DND-41 (cell line): ENCODE measurements at regions not wholly inside any gene's neighbourhood (a gene's known extent, or its start where the extent isn't known, plus 50 kb on each side); places are given as distances from the start of the nearest gene placed in this dataset.

Experiments
- ATAC-seq: fragments of 200-7000 bp; cut with Tn5 transposase; 3 replicates; pipeline ENCODE4 v1.9.1; 2021; ENCODE audit warnings: low read depth; ENCODE audit not compliant: insufficient read depth
- DNase-seq: peaks from one replicate; pipeline ENCODE4 v3.0.0-alpha.2; 2020
- H2AFZ ChIP-seq: 2 replicates; pipeline ENCODE4 v1.6.0; 2012; ENCODE audit warnings: low read depth, low read length
- H3K27ac ChIP-seq: 2 replicates; pipeline ENCODE4 v1.5.1; 2012; ENCODE audit warnings: low read length, inconsistent platforms
- H3K27me3 ChIP-seq: fragments of 200-600 bp; sonication (generic); 2 replicates; pipeline ENCODE4 v1.6.0; 2012; ENCODE audit warnings: low read length, mild to moderate bottlenecking, inconsistent platforms; ENCODE audit not compliant: insufficient read depth, poor library complexity
- H3K36me3 ChIP-seq: 2 replicates; pipeline ENCODE4 v1.5.1; 2012; ENCODE audit warnings: low read length, inconsistent platforms; ENCODE audit not compliant: insufficient read depth
- H3K4me1 ChIP-seq: 2 replicates; pipeline ENCODE4 v1.5.1; 2012; ENCODE audit warnings: mild to moderate bottlenecking, low read length; ENCODE audit not compliant: insufficient read depth
- H3K4me2 ChIP-seq: 2 replicates; pipeline ENCODE4 v1.6.0; 2012; ENCODE audit warnings: mild to moderate bottlenecking, moderate library complexity, low read length, inconsistent platforms; ENCODE audit not compliant: insufficient read depth
- H3K4me3 ChIP-seq, 2 experiments: fragments of 200-600 bp in 1 of 2; shearing (Covaris generic) in 1 of 2; 2 replicates each; pipeline ENCODE4 v1.5.1; 2012 to 2016; ENCODE audit warnings: inconsistent platforms in 2 of 2, low read length in 2 of 2, mild to moderate bottlenecking in 2 of 2, low read depth in 1 of 2, moderate library complexity in 1 of 2
- H3K79me2 ChIP-seq: 2 replicates; pipeline ENCODE4 v1.6.0; 2012; ENCODE audit warnings: low read length, inconsistent platforms; ENCODE audit not compliant: insufficient read depth
- H3K9ac ChIP-seq: 2 replicates; pipeline ENCODE4 v1.6.0; 2012; ENCODE audit warnings: low read depth, mild to moderate bottlenecking, inconsistent platforms, low read length, moderate library complexity
- H3K9me3 ChIP-seq: 2 replicates; pipeline ENCODE4 v1.5.1; 2012; ENCODE audit warnings: low read length, moderate library complexity, mild to moderate bottlenecking, inconsistent platforms; ENCODE audit not compliant: insufficient read depth, severe bottlenecking
- H4K20me1 ChIP-seq: 2 replicates; pipeline ENCODE4 v1.6.0; 2012; ENCODE audit warnings: low read length; ENCODE audit not compliant: insufficient read depth
- EZH2 ChIP-seq: IDR thresholded peaks from 3 replicates; pipeline ENCODE4 v1.6.1; 2012; ENCODE audit warnings: borderline replicate concordance, low read depth, mild to moderate bottlenecking, moderate library complexity, low read length, inconsistent platforms; ENCODE audit not compliant: severe bottlenecking
- TF ChIP-seq, protein P1 (sequence below): IDR thresholded peaks from 2 replicates; pipeline ENCODE4 v1.5.1; 2012; ENCODE audit warnings: borderline replicate concordance, low read length, moderate library complexity, mild to moderate bottlenecking; ENCODE audit not compliant: poor library complexity, severe bottlenecking; ENCODE audit errors: extremely low read depth

DNA sequence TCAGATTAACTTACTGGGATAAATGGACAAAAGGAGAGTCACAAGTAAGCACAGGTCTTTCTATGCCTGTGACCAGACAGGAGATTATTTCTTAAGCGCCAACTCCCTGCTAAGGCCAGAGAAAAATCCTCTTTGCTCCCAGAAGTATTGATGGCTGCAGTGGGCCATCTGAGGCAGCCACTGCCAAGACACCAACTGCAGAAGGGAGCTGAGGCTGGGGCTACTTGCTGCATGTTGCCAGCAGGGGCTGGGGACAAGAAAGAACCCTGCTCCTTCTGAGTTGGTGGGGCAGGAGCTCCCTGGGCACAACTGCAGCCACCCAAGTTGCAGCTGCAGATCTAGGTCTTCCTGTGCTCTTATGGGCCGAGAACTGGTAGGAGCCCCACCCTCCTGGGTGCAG lies 1075.3 kb downstream of the PCDH18 start:
- Histone ChIP-seq H3K79me2 (no peaks in the 10 kb centered on the region), H3K9ac (no peak overlapping the region), H3K27ac (no peak overlapping the region), H3K36me3 (no peaks in the 10 kb centered on the region), H3K27me3 (no peaks in the 10 kb centered on the region), H3K9me3 (no peaks in the 10 kb centered on the region), H3K4me2 (no peak overlapping the region), H2AFZ (no peak overlapping the region), H3K4me1 (no peaks in the 10 kb centered on the region), H3K4me3 (no peak overlapping the region), H4K20me1 (no peaks in the 10 kb centered on the region)
- DNase-seq (no peak), ATAC-seq (peak; percentile 29; the same call in 1 of the 3 replicates)
- TF ChIP-seq, protein P1, sequence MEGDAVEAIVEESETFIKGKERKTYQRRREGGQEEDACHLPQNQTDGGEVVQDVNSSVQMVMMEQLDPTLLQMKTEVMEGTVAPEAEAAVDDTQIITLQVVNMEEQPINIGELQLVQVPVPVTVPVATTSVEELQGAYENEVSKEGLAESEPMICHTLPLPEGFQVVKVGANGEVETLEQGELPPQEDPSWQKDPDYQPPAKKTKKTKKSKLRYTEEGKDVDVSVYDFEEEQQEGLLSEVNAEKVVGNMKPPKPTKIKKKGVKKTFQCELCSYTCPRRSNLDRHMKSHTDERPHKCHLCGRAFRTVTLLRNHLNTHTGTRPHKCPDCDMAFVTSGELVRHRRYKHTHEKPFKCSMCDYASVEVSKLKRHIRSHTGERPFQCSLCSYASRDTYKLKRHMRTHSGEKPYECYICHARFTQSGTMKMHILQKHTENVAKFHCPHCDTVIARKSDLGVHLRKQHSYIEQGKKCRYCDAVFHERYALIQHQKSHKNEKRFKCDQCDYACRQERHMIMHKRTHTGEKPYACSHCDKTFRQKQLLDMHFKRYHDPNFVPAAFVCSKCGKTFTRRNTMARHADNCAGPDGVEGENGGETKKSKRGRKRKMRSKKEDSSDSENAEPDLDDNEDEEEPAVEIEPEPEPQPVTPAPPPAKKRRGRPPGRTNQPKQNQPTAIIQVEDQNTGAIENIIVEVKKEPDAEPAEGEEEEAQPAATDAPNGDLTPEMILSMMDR = no peak
- no peak for TF ChIP-seq EZH2

DNA sequence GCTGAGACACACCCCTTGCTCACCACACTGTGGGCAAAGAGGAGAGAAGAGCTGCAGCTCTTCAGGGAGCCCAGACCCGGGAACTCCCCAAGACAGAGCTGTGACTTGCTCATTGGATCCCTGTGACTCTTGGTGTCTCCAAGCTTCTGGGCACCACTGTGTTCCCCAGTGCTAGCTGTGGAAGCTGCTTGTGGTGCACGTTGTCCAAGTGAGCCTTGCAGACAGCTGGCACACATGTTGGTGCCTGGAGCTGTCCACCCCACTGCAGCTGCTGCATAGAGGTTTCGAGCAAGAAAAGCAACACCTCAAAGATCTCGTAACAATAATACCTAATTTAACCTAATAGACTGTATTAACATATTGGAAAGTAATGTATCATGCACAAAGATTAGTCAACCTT lies 1089.3 kb downstream of the PCDH18 start:
- Histone ChIP-seq H3K9ac (no peak overlapping the region), H3K4me2 (no peak overlapping the region), H3K36me3 (no peaks in the 10 kb centered on the region), H3K9me3 (peaks cover 10% of the 10 kb centered on the region), H3K27ac (no peak overlapping the region), H4K20me1 (no peaks in the 10 kb centered on the region), H3K27me3 (no peaks in the 10 kb centered on the region), H2AFZ (no peak overlapping the region), H3K4me3 (no peak overlapping the region), H3K79me2 (no peaks in the 10 kb centered on the region), H3K4me1 (no peaks in the 10 kb centered on the region)
- DNase-seq (no peak), ATAC-seq (no peak)
- TF ChIP-seq, protein P1 = no peak
- TF ChIP-seq EZH2 = no peak

DNA sequence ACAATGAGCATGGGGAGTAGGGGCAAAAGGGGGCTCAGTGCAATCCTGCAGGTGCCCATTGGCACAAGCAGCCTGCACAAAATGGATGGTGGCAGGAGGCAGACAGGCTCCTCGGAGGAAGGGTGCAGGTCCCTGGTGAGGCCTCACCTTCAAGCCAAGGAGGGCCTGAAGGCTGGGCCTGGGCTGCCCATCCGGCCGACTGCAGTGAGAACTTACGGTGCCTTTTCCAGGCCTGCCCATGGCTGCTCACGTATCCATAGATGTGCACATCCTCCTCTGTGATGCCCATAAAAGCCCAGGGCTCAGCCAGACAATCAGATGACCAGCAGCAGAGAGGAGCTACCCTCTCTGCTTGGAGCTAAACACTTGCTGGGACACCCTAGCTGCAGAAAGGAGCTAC lies 1089.8 kb downstream of the PCDH18 start:
- Histone ChIP-seq H3K4me1 (no peaks in the 10 kb centered on the region), H3K9ac (no peak overlapping the region), H3K36me3 (no peaks in the 10 kb centered on the region), H4K20me1 (no peaks in the 10 kb centered on the region), H2AFZ (no peak overlapping the region), H3K27me3 (no peaks in the 10 kb centered on the region), H3K9me3 (peaks cover 10% of the 10 kb centered on the region), H3K79me2 (no peaks in the 10 kb centered on the region), H3K27ac (no peak overlapping the region), H3K4me2 (no peak overlapping the region), H3K4me3 (no peak overlapping the region)
- DNase-seq (no peak), ATAC-seq (no peak)
- no peak for TF ChIP-seq EZH2
- TF ChIP-seq, protein P1 = no peak
